ENCODE measurements at regions not wholly inside any gene's neighbourhood (a gene's known extent, or its start where the extent isn't known, plus 50 kb on each side); places are given as distances from the start of the nearest gene placed in this dataset.
"Not testable (repeated sequence)": the region's sequence is repeated elsewhere in the genome, so short reads cannot be mapped to it uniquely, and the experiment has no call there.

DNA sequence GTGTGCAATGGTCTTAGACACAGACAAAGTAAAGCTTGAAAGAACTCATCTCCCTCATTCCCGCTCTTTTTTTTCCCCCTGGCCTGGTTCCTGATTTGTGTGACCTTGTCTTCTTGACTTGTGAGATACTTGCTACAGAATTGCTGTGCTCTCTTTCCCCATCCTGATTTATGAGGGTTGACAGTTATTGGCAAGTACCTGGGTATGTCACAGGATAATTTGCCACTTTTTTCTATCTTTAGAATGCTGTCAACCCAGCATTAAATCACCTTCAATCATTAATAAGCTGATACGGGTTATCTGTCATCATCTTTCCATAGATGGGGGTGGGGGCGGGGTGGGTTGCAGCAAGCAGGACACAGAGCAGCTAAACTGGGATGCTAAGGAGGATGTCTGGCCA is 144.4 kb upstream of the PRICKLE1 start:
- no peaks in the 10 kb centered on the region for H3K36me3 Mint-ChIP-seq
- H3K27ac Mint-ChIP-seq, result no peak overlapping the region
- no peaks in the 10 kb centered on the region for H3K9me3 Mint-ChIP-seq
- no peaks in the 10 kb centered on the region for H3K27me3 Mint-ChIP-seq
- no peak overlapping the region for H3K4me3 Mint-ChIP-seq
- no peaks in the 10 kb centered on the region for H3K4me1 Mint-ChIP-seq

DNA sequence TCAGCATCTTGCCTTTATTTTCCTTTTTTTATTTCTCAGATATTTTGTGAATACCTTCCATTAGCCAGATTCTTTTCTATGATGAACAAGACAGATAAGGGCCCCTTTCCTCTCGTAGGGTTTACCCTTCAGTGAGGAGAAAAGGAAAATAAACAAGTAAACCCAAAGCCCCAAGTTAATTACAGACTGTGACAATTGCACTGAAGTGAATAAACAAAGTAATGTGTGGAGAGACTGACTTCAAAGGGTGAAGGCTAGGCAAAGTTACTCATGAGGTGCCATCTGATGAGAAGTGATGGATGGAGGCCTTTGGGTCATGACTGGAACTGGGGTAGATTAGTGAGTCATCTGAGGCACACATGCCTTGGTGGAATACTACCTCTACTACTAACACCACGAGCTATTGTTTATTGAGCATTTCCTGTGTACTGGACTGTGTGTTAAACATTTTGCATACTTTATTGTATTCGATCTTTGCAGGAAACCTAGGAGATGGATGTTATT is 143.4 kb upstream of the PRICKLE1 start:
- Mint-ChIP-seq H3K4me1 (no peaks in the 10 kb centered on the region), H3K36me3 (no peaks in the 10 kb centered on the region), H3K4me3 (no peak overlapping the region), H3K27ac (no peak overlapping the region), H3K27me3 (no peaks in the 10 kb centered on the region), H3K9me3 (no peaks in the 10 kb centered on the region)

DNA sequence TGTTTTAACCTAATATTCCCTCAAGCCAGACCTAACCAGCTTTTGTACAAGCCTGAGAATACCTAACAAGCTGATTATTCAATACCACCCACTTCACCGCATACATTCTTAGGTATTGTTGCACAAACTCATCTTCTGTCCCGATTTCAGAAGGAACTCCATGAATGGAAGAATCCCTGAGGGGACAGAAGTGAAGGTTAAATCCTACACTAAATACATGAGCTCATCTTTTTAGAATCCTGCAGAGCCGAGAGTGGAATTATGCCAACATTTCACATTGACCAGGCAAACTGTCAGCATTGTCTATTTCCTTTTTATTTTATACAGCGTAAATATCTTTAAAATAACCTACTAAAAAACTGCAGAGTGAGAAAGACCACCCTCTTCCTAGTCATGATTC is 140.7 kb upstream of the PRICKLE1 start:
- Mint-ChIP-seq H3K27me3 (no peaks in the 10 kb centered on the region), H3K27ac (no peak overlapping the region), H3K4me3 (no peak overlapping the region), H3K9me3 (no peaks in the 10 kb centered on the region), H3K4me1 (no peaks in the 10 kb centered on the region), H3K36me3 (no peaks in the 10 kb centered on the region)

DNA sequence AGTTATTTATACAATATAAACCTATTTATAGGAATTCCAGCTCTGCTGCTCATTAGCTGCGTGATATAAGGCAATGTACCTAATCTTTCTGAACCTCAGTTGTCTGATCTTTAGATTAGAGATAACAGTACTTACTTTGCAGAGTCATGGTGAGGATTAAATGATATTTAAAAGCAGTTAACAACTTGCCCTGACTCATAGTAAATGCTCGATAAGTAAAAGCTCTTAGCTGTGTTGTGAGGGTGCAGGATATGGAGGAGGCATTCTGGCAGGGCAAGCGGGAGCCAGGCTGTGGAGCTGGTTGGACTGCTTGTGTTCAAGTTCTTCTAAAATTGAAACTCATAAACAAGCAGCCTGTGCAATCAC is 140.0 kb upstream of the PRICKLE1 start:
- H3K27me3 Mint-ChIP-seq, result no peaks in the 10 kb centered on the region
- no peaks in the 10 kb centered on the region for H3K9me3 Mint-ChIP-seq
- no peaks in the 10 kb centered on the region for H3K4me1 Mint-ChIP-seq
- no peak overlapping the region for H3K27ac Mint-ChIP-seq
- no peak overlapping the region for H3K4me3 Mint-ChIP-seq
- H3K36me3 Mint-ChIP-seq, result no peaks in the 10 kb centered on the region

DNA sequence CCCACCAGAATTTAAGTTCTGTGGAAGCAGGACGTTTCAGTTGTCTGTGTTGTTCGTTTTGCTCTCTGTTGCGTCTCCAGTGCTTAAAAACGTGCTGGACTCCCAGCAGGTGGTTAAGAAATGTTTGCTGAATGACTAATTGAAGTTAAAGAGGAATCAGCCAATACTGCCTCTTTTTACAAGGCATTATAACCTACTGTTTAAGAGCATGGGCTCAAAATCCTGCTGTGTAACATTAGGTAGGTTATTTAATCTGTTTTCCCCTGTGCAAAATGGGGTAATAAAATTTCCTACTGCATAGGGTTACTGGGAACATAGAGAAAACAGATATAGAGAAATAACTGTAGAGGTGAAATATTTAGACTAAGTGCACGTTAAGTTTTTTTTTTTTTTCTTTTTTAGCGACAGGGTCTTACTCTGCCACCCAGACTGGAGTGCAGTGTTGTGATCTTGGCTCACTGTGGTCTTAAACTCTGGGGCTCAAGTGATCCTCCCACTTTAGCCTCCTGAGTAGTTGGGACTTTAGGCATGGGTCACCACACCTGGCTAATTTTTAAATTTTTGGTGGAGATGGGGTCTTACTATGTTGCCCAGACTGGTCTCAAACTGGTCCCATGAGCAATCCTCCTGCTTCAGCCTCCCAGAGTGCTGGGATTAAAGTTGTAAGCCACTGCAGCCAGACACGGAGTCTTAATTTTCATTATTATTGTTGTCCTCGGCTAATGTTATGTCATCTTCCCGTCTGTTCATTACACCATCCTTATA is 139.4 kb upstream of the PRICKLE1 start:
- no peaks in the 10 kb centered on the region for H3K9me3 Mint-ChIP-seq
- no peak overlapping the region for H3K27ac Mint-ChIP-seq
- H3K4me1 Mint-ChIP-seq, result no peaks in the 10 kb centered on the region
- H3K4me3 Mint-ChIP-seq, result no peak overlapping the region
- H3K27me3 Mint-ChIP-seq, result no peaks in the 10 kb centered on the region
- no peaks in the 10 kb centered on the region for H3K36me3 Mint-ChIP-seq

DNA sequence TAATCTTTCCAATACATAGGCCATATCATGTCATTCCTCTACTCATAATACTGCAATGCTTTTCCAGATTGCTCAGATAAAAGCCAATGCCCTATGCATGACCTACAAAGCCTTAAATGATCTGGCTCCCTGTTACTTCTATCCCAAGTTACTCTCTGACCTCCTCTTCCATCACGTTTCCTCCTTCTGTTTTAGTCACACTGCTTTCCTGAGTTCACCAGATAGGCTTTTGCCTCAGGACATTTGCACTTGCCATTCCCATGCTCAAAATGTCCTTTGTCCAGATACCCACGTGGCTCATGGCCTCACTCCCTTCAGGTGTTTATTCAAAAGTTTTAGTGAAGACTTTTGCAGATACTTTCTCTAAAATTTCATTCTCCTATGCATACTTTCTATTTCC is 138.7 kb upstream of the PRICKLE1 start:
- Mint-ChIP-seq H3K4me3 (no peak overlapping the region), H3K4me1 (no peaks in the 10 kb centered on the region), H3K27me3 (no peaks in the 10 kb centered on the region), H3K27ac (no peak overlapping the region), H3K9me3 (no peaks in the 10 kb centered on the region), H3K36me3 (no peaks in the 10 kb centered on the region)

DNA sequence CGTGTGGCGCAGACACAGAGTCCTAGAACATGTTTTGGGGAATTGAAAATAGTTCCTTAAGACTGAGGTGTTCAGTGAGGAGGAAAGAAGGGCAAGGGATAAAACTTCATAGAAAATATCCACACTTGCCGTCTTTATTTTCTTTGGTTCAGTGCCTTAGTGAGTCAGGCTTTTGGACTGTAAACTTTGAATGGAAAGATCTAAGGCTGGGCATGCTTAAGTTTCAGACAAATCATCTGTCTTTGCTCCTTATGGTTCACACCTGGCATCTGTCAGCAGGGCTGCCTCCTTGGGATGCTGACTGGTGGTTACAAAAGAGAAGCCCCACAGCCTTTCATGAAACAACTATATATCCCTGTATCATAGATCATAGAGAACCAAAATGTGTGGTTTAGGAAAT is 136.3 kb upstream of the PRICKLE1 start:
- H3K9me3 Mint-ChIP-seq, result no peaks in the 10 kb centered on the region
- no peaks in the 10 kb centered on the region for H3K27me3 Mint-ChIP-seq
- H3K4me1 Mint-ChIP-seq, result no peaks in the 10 kb centered on the region

DNA sequence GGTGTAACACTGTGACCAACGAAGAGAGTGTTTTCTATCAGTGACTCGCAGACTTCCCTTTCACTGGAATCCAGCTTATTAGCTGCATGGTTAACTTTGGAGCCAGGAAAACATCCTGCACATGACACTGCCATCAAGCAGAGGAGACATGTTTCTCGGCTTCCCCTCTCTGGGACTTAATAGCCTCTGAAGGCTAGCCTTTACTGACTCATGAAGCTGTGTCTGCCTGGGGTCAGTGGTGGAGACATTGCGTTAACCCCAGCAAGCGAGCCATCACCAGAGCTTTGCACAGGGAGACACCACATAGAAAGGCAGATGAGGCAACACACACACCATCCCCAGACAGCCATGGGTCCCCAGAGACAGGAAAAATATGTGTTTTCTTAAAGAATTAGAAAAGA is 126.9 kb upstream of the PRICKLE1 start:
- Mint-ChIP-seq H3K27me3 (no peaks in the 10 kb centered on the region), H3K4me3 (no peak overlapping the region), H3K36me3 (no peaks in the 10 kb centered on the region), H3K9me3 (no peaks in the 10 kb centered on the region), H3K27ac (no peak overlapping the region), H3K4me1 (no peaks in the 10 kb centered on the region)

More for the DNA sequence above, 136.3 kb upstream of the PRICKLE1 start:
- H3K4me3 Mint-ChIP-seq, result no peak overlapping the region
- no peaks in the 10 kb centered on the region for H3K36me3 Mint-ChIP-seq
- H3K27ac Mint-ChIP-seq, result no peak overlapping the region

DNA sequence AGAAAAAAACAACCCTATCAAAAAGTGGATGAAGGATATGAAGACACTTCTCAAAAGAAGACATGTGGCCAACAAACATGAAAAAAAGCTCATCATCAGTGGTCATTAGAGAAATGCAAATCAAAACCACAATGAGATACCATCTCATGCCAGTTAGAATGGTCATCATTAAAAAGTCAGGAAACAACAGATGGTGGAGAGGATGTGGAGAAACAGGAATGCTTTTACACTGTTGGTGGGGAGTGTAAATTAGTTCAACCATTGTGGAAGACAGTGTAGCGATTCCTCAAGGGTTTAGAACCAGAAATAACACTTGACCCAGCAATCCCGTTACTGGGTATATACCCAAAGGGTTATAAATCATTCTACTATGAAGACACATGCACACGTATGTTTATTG is 124.0 kb upstream of the PRICKLE1 start:
- H3K27ac Mint-ChIP-seq, H3K36me3 Mint-ChIP-seq, H3K27me3 Mint-ChIP-seq, H3K4me1 Mint-ChIP-seq, H3K9me3 Mint-ChIP-seq, H3K4me3 Mint-ChIP-seq: not testable (repeated sequence)

DNA sequence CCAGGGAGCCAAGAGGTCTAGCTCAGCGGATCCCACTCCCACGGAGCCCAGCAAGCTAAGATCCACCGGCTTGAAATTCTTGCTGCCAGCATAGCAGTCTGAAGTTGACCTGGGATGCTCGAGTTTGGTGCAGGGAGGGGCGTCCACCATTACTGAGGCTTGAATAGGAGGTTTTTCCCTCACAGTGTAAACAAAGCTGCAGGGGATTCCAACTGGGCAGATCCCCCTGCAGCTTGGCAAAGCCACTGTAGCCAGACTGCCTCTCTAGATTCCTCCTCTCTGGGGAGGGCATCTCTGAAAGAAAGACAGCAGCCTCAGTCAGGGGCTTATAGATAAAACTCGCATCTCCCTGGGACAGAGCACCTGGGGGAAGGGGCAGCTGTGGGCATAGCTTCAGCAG is 118.8 kb upstream of the PRICKLE1 start:
- H3K27me3 Mint-ChIP-seq, H3K4me3 Mint-ChIP-seq: not testable (repeated sequence)

DNA sequence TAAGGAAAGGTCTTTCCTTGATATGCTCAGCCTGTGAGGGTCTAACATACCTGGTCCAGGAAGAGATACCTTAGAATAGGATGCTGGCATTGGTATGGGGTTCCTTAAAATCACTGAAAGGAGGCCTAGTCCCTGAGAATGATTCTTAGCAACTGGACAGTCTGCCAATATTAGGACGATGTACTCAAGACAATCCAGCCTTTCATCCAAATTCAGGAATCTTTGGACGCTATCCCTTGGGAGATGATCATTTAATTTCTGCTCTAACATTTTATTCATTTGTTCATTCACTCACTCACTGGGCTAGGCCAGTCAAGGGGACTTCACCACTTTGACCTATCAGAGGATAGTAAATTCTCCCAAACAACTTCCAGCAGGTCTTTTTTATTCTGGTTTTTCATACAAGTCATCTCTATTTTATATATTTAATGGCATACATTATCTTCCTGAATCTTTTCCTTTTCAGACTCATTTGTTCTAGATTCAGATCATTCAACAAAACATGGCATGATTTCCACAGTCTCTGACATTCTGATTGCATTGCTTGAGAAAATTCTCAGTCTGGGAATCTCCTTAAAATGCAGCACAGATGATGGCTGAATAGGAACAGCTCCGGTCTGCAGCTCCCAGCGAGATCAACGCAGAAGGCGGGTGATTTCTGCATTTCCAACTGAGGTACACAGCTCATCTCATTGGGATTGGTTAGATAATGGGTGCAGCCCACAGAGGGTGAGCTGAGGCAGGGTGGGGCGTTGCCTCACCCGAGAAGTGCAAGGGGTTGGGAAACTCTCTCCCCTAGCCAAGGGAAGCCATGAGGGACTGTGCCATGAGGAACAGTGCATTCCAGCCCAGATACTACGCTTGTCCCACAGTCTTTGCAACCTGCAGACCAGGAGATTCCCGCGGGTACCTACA is 118.0 kb upstream of the PRICKLE1 start:
- Mint-ChIP-seq H3K9me3 (no peaks in the 10 kb centered on the region), H3K27ac (no peak overlapping the region), H3K27me3 (no peaks in the 10 kb centered on the region), H3K4me1 (no peaks in the 10 kb centered on the region), H3K4me3 (no peak overlapping the region), H3K36me3 (no peaks in the 10 kb centered on the region)

More for the DNA sequence above, 118.8 kb upstream of the PRICKLE1 start:
- not testable (repeated sequence) for H3K36me3 Mint-ChIP-seq, H3K27ac Mint-ChIP-seq, H3K9me3 Mint-ChIP-seq, H3K4me1 Mint-ChIP-seq

DNA sequence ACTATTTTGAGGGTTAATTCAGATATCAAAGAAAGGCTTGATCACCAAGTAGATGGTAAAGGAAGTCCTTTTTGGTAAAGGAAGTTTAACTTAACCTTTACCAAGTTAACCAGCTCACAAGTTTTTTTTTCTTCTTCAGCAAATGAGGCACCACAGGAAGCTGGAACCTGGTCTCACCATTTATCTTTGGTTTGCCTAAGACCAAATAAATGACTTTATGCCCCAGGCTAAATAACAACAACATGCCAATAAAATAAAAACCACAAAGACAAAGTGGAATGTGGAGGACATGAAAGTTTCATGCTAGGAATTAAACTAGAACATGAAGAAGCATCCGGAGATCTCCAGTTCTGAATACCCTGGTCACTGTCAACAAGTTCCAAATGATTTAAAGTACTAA is 116.8 kb upstream of the PRICKLE1 start:
- Mint-ChIP-seq H3K9me3 (no peaks in the 10 kb centered on the region), H3K27me3 (no peaks in the 10 kb centered on the region), H3K27ac (no peak overlapping the region), H3K36me3 (no peaks in the 10 kb centered on the region), H3K4me1 (no peaks in the 10 kb centered on the region), H3K4me3 (no peak overlapping the region)

DNA sequence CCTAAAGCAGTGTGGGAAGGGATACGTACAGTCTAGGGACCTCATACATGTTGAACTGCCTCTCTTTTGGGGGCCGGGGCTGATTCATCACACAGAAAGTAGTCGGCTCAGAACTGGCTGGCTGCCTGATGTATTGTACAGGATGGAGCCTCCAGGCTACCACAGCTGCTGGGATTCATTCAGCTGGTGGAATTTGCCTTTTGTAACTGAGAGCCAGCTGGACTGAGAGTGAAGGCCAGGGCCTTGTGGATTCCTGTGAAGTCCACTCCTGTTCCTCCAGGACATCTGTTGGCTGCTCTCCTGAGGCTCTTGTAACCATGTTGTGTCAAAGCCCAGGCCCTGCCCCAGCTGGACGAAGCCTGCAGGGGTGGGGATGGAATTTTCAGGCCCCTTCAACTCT is 116.3 kb upstream of the PRICKLE1 start:
- no peaks in the 10 kb centered on the region for H3K4me1 Mint-ChIP-seq

DNA sequence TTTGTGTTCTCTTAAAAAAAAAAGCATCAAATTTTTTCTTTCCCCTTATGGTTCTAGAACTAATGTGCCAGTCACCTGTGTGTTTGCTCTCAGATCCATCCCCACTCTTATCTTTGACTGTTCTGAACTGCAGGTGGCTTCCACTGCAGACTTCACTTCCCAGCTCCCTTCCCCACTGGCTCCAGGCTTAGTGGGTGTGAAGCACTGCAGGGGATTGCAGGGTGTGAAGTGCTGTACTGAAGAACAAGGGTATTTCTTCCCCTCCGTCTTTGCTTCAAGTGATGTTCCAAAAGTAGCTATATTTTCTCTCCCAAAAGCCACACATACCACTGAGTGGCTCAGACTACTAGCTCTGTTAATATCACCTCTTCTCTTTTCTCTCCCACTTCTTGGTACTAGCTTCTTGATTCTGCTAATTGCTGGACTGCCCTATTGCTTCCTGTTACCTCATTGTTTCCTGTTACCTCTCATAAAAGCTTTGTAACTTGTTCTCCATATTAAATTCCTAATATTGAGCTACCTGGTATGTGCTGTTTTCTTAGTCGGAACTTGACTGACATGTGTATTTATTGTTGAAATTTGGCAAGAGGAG is 115.4 kb upstream of the PRICKLE1 start:
- H3K27me3 Mint-ChIP-seq, result no peaks in the 10 kb centered on the region
- no peak overlapping the region for H3K4me3 Mint-ChIP-seq
- H3K9me3 Mint-ChIP-seq, result no peaks in the 10 kb centered on the region
- H3K27ac Mint-ChIP-seq, result no peak overlapping the region
- no peaks in the 10 kb centered on the region for H3K4me1 Mint-ChIP-seq
- no peaks in the 10 kb centered on the region for H3K36me3 Mint-ChIP-seq

More for the DNA sequence above, 116.3 kb upstream of the PRICKLE1 start:
- Mint-ChIP-seq H3K27ac (no peak overlapping the region), H3K4me3 (no peak overlapping the region), H3K9me3 (no peaks in the 10 kb centered on the region), H3K36me3 (no peaks in the 10 kb centered on the region), H3K27me3 (no peaks in the 10 kb centered on the region)

DNA sequence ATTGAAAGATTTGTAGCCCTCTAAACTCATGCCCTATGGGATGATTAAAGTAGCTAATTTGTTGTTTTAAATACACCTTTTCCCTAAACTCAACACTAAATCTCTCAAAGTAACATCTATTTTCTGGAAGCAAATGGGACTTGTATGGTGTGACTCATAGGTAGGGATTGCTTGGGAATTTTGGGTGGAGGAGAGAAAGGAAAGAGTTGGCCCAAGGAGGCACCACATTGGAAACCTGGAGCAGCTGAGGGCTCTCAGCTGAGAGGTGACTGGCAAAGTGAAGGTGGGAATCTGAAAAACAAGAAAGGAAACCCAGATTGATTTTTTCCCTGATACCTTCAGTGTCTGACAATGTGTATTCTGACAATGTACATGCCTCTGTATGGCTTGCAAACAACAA is 114.8 kb upstream of the PRICKLE1 start:
- H3K4me1 Mint-ChIP-seq, result no peaks in the 10 kb centered on the region
- H3K36me3 Mint-ChIP-seq, result no peaks in the 10 kb centered on the region
- no peaks in the 10 kb centered on the region for H3K9me3 Mint-ChIP-seq
- no peak overlapping the region for H3K4me3 Mint-ChIP-seq
- H3K27me3 Mint-ChIP-seq, result no peaks in the 10 kb centered on the region
- no peak overlapping the region for H3K27ac Mint-ChIP-seq

DNA sequence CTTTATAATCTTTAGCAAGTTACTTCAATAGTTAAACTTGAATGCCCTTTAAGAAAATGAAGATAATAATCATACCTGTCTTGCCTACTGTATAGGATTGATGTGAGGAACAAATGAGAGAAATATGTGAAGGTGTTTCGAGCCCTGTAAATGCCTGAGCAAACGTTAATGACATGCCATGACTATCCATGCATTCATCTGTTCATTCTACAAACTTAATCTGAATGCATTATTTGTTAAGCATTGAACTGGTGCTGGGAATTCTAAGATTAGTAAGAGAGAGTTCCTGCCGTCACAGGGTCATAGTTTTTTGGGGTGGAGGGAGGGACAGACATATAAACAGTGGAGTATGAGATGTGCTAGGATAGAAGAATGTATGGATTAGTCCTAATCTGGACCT is 111.5 kb upstream of the PRICKLE1 start:
- H3K27ac Mint-ChIP-seq, result no peak overlapping the region
- H3K27me3 Mint-ChIP-seq, result no peaks in the 10 kb centered on the region
- no peaks in the 10 kb centered on the region for H3K36me3 Mint-ChIP-seq
- H3K4me3 Mint-ChIP-seq, result no peak overlapping the region
- H3K4me1 Mint-ChIP-seq, result no peaks in the 10 kb centered on the region
- H3K9me3 Mint-ChIP-seq, result no peaks in the 10 kb centered on the region
